ENCODE measurements at regions not wholly inside any gene's neighbourhood (a gene's known extent, or its start where the extent isn't known, plus 50 kb on each side); places are given as distances from the start of the nearest gene placed in this dataset.
"Not testable (repeated sequence)": the region's sequence is repeated elsewhere in the genome, so short reads cannot be mapped to it uniquely, and the experiment has no call there.

DNA sequence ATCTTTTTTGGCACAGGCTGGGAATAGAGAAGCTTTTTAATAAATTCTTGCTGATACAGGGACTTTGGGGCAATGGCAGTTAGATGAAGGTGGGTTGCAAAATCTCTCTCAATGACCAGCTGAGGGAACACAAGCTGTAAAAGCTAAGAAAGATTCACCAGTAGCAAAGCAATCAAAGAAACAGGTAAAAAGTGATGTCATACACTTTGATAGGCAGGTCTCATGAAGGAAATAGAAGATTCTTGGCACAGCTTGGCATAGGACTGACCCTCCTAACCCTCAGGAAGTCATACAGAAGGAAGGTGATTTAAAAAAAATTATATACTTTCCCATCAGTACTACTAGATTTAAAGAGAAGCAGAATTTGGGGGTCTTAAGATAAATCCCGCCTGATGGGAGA, 263.6 kb downstream of the LPIN1 start:
- no peaks in the 10 kb centered on the region for H3K9me3 ChIP-seq (ENCODE audit: control insufficient read depth in 3 of 3, low read length in 3 of 3)
- no peak overlapping the region for H3K9ac ChIP-seq (ENCODE audit: low read depth in 1 of 3, low read length in 3 of 3)
- no peak overlapping the region for H3K4me3 ChIP-seq (ENCODE audit: low read length in 3 of 3)
- H3K27ac ChIP-seq (ENCODE audit: low read depth, low read length), result no peak overlapping the region
- no peaks in the 10 kb centered on the region for H3K36me3 ChIP-seq (ENCODE audit: control insufficient read depth in 3 of 3, insufficient read depth in 3 of 3, low read length in 3 of 3)
- H3K27me3 ChIP-seq (ENCODE audit: control insufficient read depth in 3 of 3, insufficient read depth in 3 of 3, low read length in 3 of 3), result no peaks in the 10 kb centered on the region
- H3K4me1 ChIP-seq (ENCODE audit: control insufficient read depth in 3 of 3, insufficient read depth in 3 of 3, low read length in 3 of 3), result peaks cover 0 to 2% (median 0%) of the 10 kb centered on the region in 3 donors

DNA sequence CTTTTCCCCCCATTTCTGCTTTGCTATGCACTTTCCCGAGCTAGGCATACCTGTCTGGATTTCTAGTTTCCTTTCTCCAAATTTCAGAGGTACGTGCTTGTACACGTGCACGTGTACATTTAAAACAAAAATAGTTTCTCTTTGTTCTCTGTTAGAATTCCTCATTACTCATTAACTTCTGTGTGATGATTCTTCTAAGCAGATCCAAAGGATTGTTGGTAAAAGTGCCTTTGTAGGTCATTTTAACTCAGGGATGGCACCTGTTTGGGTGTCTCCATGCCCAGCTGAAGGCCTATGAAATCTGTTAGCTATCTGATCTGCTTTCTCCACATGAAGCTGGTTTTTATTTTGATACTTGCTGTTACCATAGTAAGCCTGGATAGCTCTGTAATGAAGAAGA, 264.3 kb downstream of the LPIN1 start:
- H3K4me1 ChIP-seq (ENCODE audit: control insufficient read depth in 3 of 3, insufficient read depth in 3 of 3, low read length in 3 of 3), result no peaks in the 10 kb centered on the region
- H3K9me3 ChIP-seq (ENCODE audit: control insufficient read depth in 3 of 3, low read length in 3 of 3), result no peaks in the 10 kb centered on the region
- H3K27ac ChIP-seq (ENCODE audit: low read depth, low read length), result no peak overlapping the region
- no peaks in the 10 kb centered on the region for H3K27me3 ChIP-seq (ENCODE audit: control insufficient read depth in 3 of 3, insufficient read depth in 3 of 3, low read length in 3 of 3)
- no peak overlapping the region for H3K4me3 ChIP-seq (ENCODE audit: low read length in 3 of 3)
- no peak overlapping the region for H3K9ac ChIP-seq (ENCODE audit: low read depth in 1 of 3, low read length in 3 of 3)
- no peaks in the 10 kb centered on the region for H3K36me3 ChIP-seq (ENCODE audit: control insufficient read depth in 3 of 3, insufficient read depth in 3 of 3, low read length in 3 of 3)

DNA sequence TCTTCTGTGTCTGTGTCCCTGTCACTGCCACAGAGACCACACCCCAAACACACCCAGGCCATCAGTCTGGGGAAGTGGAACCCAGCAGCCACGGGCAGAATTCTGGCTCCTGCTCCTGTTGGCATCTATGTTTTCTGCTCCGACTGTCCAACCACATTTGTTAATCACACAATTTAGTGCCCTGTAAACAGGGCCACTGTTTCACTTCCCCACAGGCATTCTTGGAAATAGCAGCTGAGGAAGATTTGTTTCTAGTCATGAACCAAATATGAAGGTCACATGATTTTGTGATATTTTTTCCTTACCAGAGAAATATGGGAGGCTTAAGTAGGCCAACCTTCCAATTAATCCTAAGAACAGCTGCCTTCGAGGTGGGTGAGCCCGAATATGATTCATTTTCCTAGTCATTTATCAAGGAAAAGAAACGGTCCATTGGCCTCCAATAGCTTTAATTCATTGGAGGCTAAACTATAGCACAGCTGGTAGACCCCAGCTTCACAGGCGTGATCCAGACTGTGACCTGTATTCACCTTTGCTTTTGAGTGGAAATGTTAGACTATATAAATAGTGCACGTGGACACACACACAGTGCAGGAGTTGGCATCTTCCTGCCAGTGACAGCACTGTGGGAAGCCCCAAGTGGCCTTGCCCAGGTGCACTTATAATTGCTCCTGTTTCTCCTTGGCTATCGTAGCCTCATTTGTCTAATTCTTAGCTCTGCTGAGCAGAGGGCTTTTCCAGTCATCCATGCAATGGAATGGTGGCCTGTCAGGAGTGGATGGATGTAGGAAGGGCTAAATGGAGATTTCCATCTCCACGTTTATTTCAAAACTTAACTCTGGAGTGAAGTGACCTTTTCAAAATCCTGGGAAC, 267.9 kb downstream of the LPIN1 start:
- Histone ChIP-seq H3K36me3 (ENCODE audit: control insufficient read depth in 3 of 3, insufficient read depth in 3 of 3, low read length in 3 of 3) (no peaks in the 10 kb centered on the region), H3K27ac (ENCODE audit: low read depth, low read length) (no peak overlapping the region), H3K27me3 (ENCODE audit: control insufficient read depth in 3 of 3, insufficient read depth in 3 of 3, low read length in 3 of 3) (no peaks in the 10 kb centered on the region), H3K9ac (ENCODE audit: low read depth in 1 of 3, low read length in 3 of 3) (no peak overlapping the region), H3K4me3 (ENCODE audit: low read length in 3 of 3) (no peak overlapping the region), H3K9me3 (ENCODE audit: control insufficient read depth in 3 of 3, low read length in 3 of 3) (no peaks in the 10 kb centered on the region), H3K4me1 (ENCODE audit: control insufficient read depth in 3 of 3, insufficient read depth in 3 of 3, low read length in 3 of 3) (no peaks in the 10 kb centered on the region)

DNA sequence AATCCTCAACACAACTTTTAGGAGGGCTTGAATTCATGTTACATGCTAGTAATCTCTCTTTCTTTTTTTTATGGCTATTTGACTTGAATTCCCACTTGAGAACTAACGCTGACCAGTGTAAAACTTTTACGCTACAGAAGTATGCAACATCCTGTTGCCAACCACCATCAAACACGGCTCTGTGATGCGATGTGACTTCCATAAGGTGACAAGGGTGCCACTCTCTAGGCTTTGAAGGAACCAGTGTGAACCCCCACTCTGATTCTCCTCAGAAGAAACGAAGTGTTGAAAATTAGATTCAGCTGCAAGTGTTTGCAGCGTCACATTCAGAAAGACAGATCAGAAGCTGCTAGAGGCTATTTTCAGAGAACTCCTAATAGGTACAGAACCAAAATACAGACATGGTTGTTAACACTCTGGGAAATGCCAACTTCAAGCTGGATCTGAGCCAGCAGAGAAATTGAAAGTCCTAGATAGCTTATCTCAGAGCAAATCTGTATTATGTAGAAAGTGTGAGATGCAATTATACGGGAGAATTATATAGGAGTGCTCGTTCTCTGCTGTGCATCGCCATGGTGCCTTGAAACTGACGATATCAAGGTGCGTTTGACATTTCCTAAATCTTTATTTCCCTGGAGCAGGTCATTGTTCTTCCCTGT, 271.2 kb downstream of the LPIN1 start:
- Histone ChIP-seq H3K4me3 (ENCODE audit: low read length in 3 of 3) (no peak overlapping the region), H3K9me3 (ENCODE audit: control insufficient read depth in 3 of 3, low read length in 3 of 3) (no peaks in the 10 kb centered on the region), H3K9ac (ENCODE audit: low read depth in 1 of 3, low read length in 3 of 3) (no peak overlapping the region)

GRCh38 chr2:12018726-12019125, 272.3 kb downstream of the LPIN1 start:
- not testable (repeated sequence) for H3K36me3 ChIP-seq (ENCODE audit: control insufficient read depth in 3 of 3, insufficient read depth in 3 of 3, low read length in 3 of 3); H3K4me3 ChIP-seq (ENCODE audit: low read length in 3 of 3); H3K27ac ChIP-seq (ENCODE audit: low read depth, low read length); H3K27me3 ChIP-seq (ENCODE audit: control insufficient read depth in 3 of 3, insufficient read depth in 3 of 3, low read length in 3 of 3); H3K9ac ChIP-seq (ENCODE audit: low read depth in 1 of 3, low read length in 3 of 3); H3K9me3 ChIP-seq (ENCODE audit: control insufficient read depth in 3 of 3, low read length in 3 of 3); H3K4me1 ChIP-seq (ENCODE audit: control insufficient read depth in 3 of 3, insufficient read depth in 3 of 3, low read length in 3 of 3)

More for the DNA sequence above, 271.2 kb downstream of the LPIN1 start:
- H3K36me3 ChIP-seq (ENCODE audit: control insufficient read depth in 3 of 3, insufficient read depth in 3 of 3, low read length in 3 of 3), result no peaks in the 10 kb centered on the region
- no peaks in the 10 kb centered on the region for H3K27me3 ChIP-seq (ENCODE audit: control insufficient read depth in 3 of 3, insufficient read depth in 3 of 3, low read length in 3 of 3)
- no peak overlapping the region for H3K27ac ChIP-seq (ENCODE audit: low read depth, low read length)
- no peaks in the 10 kb centered on the region for H3K4me1 ChIP-seq (ENCODE audit: control insufficient read depth in 3 of 3, insufficient read depth in 3 of 3, low read length in 3 of 3)

- H3K4me1 ChIP-seq (ENCODE audit: control insufficient read depth in 3 of 3, insufficient read depth in 3 of 3, low read length in 3 of 3), result no peaks in the 10 kb centered on the region
- H3K27ac ChIP-seq (ENCODE audit: low read depth, low read length), result no peak overlapping the region
- H3K27me3 ChIP-seq (ENCODE audit: control insufficient read depth in 3 of 3, insufficient read depth in 3 of 3, low read length in 3 of 3), result no peaks in the 10 kb centered on the region
- no peaks in the 10 kb centered on the region for H3K9me3 ChIP-seq (ENCODE audit: control insufficient read depth in 3 of 3, low read length in 3 of 3)
- no peak overlapping the region for H3K4me3 ChIP-seq (ENCODE audit: low read length in 3 of 3)
- no peaks in the 10 kb centered on the region for H3K36me3 ChIP-seq (ENCODE audit: control insufficient read depth in 3 of 3, insufficient read depth in 3 of 3, low read length in 3 of 3)
- H3K9ac ChIP-seq (ENCODE audit: low read depth in 1 of 3, low read length in 3 of 3), result no peak overlapping the region
Observed at GRCh38 chr2:12020833-12021469, 274.5 kb downstream of the LPIN1 start.

- not testable (repeated sequence) for H3K9ac ChIP-seq (ENCODE audit: low read depth in 1 of 3, low read length in 3 of 3); H3K36me3 ChIP-seq (ENCODE audit: control insufficient read depth in 3 of 3, insufficient read depth in 3 of 3, low read length in 3 of 3); H3K4me3 ChIP-seq (ENCODE audit: low read length in 3 of 3); H3K27ac ChIP-seq (ENCODE audit: low read depth, low read length); H3K9me3 ChIP-seq (ENCODE audit: control insufficient read depth in 3 of 3, low read length in 3 of 3); H3K4me1 ChIP-seq (ENCODE audit: control insufficient read depth in 3 of 3, insufficient read depth in 3 of 3, low read length in 3 of 3); H3K27me3 ChIP-seq (ENCODE audit: control insufficient read depth in 3 of 3, insufficient read depth in 3 of 3, low read length in 3 of 3)
Observed at GRCh38 chr2:12024197-12024907, 277.9 kb downstream of the LPIN1 start.

DNA sequence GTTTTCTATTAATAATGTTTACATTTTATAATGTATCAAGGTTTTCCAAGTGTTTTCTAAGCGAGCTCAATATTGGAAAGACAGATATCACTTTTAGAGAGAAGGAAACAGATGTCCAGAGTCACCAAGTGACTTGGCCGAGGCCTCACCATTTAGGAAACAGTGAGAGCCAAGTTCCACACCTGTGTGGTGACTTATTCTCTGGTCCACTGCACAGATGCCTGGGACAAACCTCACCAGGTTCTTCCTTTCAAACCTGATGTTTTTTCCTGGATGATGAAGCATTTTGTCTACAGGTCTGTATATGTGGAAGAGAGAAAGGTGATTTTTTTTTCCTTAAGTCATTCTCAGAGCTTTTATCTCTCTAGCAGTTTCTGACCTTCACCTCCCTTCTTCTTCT, 280.7 kb downstream of the LPIN1 start:
- no peak overlapping the region for H3K9ac ChIP-seq (ENCODE audit: low read depth in 1 of 3, low read length in 3 of 3)
- no peaks in the 10 kb centered on the region for H3K4me1 ChIP-seq (ENCODE audit: control insufficient read depth in 3 of 3, insufficient read depth in 3 of 3, low read length in 3 of 3)
- H3K27me3 ChIP-seq (ENCODE audit: control insufficient read depth in 3 of 3, insufficient read depth in 3 of 3, low read length in 3 of 3), result no peaks in the 10 kb centered on the region
- H3K9me3 ChIP-seq (ENCODE audit: control insufficient read depth in 3 of 3, low read length in 3 of 3), result no peaks in the 10 kb centered on the region
- no peak overlapping the region for H3K27ac ChIP-seq (ENCODE audit: low read depth, low read length)
- H3K36me3 ChIP-seq (ENCODE audit: control insufficient read depth in 3 of 3, insufficient read depth in 3 of 3, low read length in 3 of 3), result no peaks in the 10 kb centered on the region
- no peak overlapping the region for H3K4me3 ChIP-seq (ENCODE audit: low read length in 3 of 3)

DNA sequence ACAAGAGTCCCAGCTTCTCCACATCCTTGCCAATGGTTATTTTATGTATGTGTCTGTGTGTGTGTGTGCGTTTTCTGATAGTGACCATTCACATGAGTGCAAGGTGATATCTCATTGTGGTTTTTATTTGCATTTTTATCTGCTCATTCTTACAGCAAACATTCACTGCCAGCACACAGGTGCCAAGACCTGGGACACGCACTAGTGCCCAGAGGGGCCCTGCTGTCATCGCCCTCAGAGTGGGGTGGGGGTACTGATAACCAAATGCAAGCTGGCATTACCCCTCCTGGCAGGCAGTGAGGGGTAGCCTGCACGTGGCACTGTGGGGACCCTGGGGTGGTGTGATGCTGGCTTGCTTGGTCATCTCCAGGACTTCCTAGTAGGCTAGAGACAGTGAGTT, 285.4 kb downstream of the LPIN1 start:
- H3K9me3 ChIP-seq (ENCODE audit: control insufficient read depth in 3 of 3, low read length in 3 of 3), result no peaks in the 10 kb centered on the region
- H3K4me1 ChIP-seq (ENCODE audit: control insufficient read depth in 3 of 3, insufficient read depth in 3 of 3, low read length in 3 of 3), result no peaks in the 10 kb centered on the region
- no peak overlapping the region for H3K4me3 ChIP-seq (ENCODE audit: low read length in 3 of 3)
- no peaks in the 10 kb centered on the region for H3K27me3 ChIP-seq (ENCODE audit: control insufficient read depth in 3 of 3, insufficient read depth in 3 of 3, low read length in 3 of 3)
- H3K9ac ChIP-seq (ENCODE audit: low read depth in 1 of 3, low read length in 3 of 3), result no peak overlapping the region
- no peaks in the 10 kb centered on the region for H3K36me3 ChIP-seq (ENCODE audit: control insufficient read depth in 3 of 3, insufficient read depth in 3 of 3, low read length in 3 of 3)
- H3K27ac ChIP-seq (ENCODE audit: low read depth, low read length), result no peak overlapping the region

All from skeletal muscle tissue (tissue), 3 donors.